HG03066 (cell line): ENCODE measurements at regions not wholly inside any gene's neighbourhood (a gene's known extent, or its start where the extent isn't known, plus 50 kb on each side); places are given as distances from the start of the nearest gene placed in this dataset.

Source experiments
- ATAC-seq: cut with Tn5 transposase; IDR thresholded peaks from one replicate; pipeline ENCODE4 v1.9.1; 2021; ENCODE audit warnings: low read depth; ENCODE audit not compliant: unreplicated experiment

DNA sequence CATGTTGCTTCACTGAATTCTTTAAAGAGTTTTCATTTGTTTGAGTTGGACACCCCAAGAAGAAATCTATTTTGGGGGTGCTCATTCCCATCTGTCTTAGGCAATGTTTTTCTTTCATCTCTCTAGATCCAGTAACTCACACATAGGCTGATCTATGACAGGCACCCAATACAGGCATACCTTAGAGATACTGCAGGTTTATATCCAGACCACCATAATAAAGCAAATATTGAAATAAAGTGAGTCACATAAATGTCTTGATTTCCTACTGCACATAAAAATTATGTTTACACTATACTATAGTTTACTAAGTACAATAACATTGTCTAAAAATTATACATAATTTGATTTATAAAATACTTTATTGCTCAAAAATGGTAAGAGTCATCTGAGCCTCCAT, 364.5 kb downstream of the MTRR start:
- ATAC-seq = no peak

DNA sequence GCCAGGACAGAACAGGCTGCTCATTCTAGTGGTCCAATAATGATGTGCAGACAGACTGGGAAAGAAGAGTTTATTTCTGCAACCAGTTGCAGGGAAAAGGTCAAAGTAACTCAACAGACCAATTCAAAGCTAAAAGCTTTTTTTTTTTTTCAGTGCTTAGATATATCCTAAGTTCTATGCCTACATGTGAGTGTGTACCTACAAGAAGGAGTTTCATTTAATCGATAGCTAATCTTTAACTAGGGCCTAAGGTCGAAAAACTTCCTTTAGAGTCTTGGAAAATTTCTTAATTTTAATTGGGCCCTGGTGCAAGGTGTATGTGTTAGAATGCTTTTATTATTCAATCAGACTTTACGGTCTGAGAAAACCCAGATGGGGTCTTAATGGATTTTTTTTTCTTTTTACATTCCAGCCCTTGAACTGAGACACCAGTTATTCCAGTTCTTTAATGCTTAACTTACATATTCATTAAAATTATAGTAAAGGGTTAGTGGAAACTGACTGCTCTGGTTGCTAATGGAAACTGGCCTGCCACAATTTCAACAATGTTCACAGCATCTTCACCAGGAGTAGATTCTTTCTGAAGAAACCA, 365.3 kb downstream of the MTRR start:
- ATAC-seq = no peak

DNA sequence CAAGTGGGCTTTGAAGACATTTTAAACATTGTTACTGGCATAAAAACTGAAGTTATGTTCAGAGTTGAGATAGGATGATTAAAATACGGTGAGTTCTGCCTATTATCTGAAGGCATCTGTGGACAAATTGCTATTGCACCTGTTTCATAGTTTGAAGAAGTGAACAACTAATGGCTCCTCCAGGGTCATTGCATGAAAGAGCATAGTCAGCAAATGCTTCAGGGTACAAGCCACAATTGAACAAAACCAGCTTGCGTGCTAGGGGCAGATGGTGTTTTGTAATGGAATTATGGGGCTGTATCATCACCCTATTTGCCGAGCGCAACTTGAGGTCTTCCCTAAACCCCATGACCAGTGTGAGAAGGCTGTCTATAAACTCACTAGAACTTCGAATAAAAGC, 369.1 kb downstream of the MTRR start:
- no peak for ATAC-seq

DNA sequence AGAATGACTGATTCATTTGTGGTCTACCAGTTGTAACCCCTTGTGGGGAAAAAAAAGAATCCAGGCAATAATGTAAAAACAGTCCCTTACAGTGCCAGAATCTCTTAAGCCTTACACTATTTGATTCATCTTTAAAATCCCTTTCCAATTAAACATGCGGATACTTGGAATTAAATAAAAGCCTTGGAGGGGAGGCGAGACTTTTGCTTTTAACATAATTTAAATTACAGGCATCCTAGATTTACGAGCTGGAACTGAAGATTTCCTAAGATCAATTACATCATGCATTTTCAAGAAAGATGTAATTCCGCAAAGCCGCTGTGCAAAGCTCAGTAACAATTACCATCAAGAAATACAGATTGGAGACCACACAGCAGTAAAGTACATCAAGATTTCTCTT, 370.2 kb downstream of the MTRR start:
- ATAC-seq = no peak

DNA sequence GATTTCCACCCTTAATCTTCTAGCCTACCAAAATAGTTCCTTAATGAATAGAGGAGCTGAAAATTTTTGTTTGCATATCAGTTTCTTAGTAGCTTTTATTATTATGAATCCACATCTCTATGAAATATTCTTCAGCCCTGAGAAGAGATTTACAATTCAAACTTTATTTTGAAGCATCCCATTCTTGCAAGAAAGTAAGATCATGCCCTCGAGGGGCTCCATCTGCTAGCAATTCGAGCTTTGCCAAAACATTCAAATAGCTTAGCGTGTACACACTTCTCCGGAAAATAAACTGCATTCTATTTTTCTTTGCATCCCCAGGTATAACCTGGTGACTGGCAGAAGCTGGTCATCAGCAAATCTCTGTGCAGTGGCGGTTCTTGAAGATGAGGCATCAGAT, 370.7 kb downstream of the MTRR start:
- ATAC-seq = no peak

DNA sequence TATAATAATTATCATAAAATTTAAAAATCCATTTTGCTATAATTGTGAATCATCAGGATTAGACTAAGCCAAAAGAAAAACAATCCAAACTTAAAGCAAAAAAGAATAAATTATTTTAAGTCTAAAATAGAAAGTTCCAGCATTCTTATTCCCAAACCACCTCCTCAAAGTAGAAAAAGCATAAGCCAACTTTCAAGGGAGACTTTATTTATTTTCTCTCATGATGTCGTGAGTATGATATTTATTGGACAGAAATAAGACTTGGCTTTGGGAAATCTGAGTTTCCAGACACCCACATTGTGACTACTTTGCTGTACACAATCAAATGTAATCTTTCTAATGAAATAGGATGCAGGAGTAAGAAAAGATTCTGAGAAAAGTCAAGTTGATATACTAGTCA, 372.1 kb downstream of the MTRR start:
- ATAC-seq = no peak

DNA sequence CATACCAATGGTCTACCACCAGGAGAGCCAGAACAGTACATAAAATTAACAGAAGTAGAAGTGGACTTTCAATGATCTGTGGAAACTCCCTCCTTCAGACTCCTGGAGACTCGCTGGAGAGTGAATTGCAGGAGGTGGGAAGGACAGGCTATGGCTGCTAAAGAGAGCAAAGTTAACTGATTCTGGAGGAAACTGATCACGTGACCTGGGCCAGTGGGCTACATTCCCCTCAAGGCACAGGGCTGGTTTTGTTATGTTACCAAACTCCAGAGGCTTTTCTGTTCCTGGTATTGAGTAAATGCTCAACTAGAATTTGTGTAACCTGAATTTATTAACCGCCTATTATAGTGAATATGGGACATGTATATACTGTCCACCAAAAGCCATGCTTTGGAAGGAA, 372.6 kb downstream of the MTRR start:
- no peak for ATAC-seq

DNA sequence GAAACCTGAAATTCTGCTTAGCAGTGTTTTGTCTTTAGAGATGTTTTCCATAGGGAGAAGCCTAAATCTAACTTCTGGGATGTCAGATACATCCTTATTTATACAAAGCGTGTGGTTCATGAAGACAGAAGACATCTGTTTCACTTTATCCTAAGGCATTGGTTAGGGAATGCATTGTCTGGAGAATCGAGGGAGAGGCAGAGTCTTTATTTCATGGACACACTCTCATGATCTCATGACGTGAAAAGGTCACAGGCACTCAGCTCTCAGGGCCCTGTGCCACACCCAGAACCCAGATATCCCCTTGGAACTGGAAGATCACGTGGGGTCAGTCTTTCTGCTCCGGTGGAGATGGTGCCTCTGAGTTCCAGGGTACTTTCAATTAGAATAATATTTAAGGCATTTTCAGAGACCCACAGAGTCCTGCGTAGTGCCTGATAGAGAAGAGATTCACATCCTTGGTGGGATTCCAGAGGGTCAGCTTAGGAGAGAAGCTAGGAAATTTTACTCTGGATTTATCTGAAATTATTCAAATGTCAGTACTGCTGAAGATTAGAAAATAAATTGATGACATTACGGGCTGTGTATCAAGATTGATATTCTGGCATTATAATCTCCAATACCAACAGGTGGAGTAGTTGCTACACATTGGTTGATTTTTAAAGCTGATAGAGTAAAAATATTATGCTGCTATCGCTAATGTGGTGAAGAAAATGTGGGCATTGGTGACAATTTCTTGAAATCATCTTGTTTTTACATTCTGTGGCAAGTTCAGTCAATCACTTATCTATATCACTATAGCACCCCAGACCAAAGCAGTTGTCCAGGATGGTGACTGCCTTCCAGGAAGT, 378.3 kb downstream of the MTRR start:
- no peak for ATAC-seq

DNA sequence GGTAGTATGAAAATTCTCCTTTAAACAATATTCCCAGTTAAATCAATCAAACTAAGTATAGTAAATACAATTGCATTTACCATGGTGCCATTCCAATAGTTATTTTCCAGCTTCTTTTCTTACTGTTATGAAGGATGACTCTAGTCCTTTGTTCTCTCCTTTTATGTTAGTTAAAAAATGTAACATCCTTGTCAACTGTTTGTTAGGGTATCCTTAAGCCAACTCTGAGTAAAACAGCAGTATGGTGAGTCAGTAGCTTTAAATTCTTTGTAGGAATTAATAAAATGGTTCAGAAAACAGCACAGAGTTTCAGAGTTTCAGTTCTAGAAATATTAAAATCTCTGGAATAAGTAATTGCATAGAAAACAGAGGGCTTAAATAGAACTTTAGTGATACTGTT, 384.4 kb downstream of the MTRR start:
- ATAC-seq = no peak

DNA sequence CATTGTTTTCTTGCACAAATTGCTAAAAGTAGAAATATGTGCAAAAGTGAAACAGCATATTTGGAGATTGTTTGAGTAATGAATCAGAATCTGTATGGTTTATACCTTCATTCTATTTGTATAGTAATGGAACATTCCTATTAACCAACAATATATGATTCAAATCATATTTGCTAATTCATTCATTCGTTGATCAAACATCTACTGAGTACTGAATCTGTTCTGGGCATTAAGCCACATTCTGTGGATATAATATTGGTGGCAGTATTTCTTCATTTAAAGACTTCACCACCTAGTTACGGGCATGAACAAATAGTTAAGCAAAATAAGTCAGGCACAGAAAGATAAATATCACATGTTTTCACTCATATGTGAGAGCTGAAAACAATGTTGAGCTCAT, 385.7 kb downstream of the MTRR start:
- no peak for ATAC-seq

DNA sequence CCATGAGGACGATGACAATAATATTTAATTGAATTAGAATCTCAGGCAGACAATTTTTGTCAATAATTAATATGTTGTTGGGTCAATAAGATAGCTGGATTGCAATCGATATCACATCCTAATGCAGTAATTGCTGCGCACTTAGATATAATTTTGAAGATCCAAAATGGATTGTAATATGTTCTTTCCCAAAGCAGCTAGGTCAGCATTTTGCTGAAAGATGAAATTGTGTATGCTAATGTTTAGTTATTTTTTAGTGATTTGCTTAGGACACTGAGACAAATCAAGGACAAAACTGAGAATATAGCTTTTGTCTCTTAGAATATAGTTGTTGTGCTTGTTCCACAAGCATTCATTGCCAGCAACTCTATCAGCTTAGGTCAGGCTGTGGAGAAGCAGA, 389.9 kb downstream of the MTRR start:
- no peak for ATAC-seq

DNA sequence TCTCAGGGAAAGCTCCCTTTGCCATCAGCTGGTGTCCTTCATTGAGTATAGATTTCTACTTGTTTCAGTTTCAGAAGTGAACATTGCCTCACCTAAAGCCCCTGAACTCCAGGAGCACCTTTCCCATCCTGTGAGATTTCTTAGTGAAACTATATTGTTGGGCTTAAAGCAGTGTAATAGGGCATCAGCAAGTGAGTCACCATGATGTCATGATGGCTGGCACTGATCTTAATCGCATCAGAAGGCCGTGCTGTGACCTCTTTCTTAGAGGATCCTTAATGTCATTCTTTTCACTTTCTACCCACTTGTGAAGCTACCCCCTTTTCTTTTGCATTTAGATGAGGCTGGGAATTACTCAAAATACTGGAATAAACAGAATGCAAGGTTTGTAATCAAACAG, 401.3 kb downstream of the MTRR start:
- ATAC-seq = no peak

DNA sequence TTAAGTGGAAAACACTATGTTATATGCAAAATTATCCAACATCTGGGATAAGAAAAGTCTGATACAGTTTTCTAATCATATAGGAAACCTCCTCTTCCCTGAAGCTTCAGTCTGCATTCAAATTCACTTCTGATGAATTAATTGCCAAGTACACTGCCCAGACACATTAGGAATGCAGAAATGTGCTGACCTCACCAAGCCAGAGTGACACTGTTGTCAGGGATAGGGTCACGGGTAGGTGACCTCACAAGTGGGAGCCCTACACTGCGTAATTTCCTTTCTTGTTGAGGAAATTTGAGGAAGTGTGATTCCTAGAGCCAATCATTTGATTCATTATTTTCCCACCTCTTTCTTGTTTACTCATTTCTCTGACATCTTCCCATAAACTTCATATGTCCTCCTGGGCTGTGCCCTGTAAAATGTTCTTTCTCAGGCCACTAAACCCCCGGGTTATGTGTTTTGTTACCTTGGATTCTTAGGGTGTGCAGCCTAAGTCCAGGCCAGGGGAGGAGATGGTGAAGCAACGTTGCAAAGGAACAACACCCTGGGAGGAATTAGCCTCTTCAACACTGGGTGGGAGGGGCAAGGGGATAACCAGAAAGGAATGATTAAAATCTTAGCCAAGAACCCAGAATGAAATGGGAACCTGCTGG, 411.9 kb downstream of the MTRR start:
- ATAC-seq = no peak

DNA sequence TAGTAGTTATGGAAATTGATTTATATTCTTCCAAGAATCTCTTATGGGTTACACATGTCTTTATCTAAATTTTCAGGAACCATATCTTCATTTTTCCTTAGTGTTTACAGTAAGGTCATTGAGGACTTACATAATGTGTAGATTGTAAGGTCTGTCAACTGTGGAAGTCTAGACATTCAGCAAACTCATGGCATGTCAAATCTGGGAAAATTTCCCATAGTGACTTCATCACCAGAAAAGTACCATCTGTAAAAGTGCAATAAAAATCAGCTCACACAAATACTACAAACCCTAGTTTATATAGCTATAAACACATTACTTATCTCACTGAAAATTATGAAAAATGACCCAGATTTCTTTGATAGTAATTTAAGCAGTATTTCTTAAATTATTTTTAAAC, 419.4 kb downstream of the MTRR start:
- ATAC-seq = no peak

DNA sequence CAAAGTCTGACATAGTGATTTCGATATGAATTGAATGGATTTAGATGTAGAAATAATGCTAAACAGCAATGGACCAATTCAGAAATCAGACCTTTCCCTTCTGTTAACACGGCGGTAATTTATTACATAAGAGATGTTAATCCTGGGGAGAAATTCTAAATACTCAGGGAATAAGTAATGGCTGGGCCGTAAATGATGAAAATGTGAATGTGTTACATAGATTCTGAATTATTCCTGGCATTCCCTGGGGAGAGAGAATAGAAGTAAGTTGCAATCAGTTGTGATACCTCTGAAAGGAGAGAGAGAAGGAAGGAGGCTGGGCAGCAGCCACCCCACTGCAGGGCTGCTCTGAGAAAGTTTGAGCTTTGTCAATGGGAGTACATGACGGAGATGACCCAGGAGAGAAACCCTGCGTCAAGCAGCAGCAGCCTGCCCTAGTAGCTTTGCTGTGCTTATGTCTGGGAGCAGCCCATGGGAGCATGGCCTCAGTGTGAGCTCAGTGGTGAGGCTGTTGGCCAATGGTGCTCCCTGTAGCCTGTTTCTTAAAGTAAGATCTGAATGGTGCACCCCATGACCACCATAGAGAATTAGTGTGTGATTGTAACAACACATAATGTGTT, 420.1 kb downstream of the MTRR start:
- no peak for ATAC-seq

DNA sequence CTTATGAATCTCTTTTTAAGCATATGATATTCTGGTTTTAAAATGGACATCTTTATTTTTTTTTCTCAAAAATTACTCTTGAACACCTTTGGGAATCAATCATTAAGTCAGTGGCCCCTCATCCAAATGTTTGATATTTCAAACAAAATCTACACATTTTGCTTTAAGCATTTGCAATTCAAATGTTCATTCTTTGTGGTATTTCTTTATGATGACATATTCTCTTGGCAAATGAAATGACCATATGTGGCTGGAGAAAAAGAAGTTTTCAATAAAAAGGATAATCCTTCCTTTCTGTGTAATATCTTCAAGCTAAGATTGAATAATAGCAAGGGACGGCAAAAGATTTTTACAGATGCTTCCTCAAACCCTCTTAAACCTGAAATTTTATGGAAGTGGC, 420.8 kb downstream of the MTRR start:
- ATAC-seq = no peak

DNA sequence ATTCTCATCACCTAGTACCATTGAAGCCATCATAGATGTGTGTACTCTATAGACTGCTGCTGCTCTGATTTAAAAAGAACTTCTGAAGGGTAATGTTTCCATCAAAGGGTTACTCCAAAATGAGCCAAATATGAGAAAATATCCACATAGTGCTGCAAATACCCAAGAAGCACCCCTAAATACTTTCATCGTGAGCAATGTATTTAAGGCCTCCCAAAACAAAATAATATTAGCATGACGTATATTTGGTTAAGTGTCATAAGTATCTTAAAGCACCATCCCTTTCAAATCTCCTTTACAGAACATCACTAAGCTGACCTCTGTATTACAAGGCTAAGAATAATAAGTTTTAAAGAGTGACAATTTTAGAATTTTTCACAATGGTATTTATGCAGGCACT, 421.8 kb downstream of the MTRR start:
- no peak for ATAC-seq

DNA sequence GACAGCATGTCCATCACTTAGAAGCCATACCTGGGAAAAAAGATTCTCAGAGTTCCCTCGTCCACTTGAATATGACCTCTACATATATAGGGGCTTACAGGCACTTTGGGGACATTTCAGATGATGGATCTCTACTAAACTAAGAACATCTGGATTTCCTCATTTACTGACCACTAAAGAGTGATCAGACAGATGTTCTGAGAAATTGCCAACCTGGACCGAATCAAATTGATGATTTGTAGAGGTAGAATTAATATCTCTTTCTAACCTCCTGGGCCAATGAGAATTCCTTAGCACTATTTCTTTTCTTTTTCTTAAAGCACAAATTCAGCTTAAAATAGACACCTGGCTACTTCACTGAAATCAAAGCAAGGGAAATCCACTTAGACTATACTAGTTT, 422.7 kb downstream of the MTRR start:
- ATAC-seq = no peak

DNA sequence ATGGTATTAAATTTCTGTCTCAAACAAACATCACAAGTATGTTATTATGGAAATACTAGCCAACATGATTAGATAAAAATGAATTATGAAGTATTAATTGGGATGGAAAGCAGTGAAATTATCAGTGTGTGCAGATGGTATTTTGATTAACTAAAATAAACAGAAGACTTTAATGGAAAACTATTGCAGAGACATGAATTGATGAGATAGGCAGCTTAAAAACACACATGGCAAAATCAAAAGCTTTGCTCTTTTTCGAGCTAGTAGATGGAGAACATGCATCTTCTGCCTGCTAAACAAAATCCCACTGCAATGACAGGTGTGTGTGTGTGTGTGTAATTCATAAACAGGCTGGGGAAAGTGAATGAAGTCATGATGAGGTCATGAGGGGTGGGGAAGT, 426.2 kb downstream of the MTRR start:
- no peak for ATAC-seq

DNA sequence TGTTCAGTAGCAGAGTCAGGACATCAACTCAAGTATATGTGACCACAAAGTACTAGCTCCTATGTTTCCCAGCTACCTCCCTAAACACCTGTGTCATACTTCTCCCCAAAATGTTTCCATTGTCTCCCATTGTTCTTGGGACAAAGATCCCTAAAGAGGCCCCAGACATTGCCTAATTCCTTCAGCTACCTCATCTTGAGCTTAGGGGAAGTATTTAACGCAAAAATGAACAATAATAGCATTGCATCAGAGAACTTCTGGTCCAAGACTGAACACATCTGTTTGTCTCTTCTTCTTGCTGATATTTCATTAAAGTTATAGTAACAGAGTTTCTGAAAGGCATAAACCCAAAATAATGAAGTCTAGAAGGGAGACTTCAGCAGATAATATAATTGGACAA, 430.8 kb downstream of the MTRR start:
- ATAC-seq = no peak

DNA sequence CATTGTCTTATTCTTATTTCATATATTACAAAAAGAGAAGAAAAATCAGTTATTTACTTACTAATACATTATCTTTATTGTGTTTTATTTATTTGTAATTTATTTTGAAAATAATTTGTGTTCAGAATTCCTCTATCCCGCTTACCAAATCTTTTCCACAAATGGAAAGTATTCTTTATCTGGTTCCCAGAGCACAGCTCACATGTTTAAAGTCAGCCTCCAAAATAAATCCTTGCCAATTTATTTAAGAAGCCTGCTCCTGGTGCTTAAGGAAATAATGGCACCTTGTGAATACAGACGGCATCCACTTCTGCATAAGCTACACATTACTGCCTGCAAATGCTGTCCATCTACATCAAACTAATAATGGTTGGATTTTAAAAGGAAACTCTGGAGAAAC, 435.4 kb downstream of the MTRR start:
- no peak for ATAC-seq
